HG02840 (cell line): ENCODE measurements at regions not wholly inside any gene's neighbourhood (a gene's known extent, or its start where the extent isn't known, plus 50 kb on each side); places are given as distances from the start of the nearest gene placed in this dataset.
"Not testable (repeated sequence)": the region's sequence is repeated elsewhere in the genome, so short reads cannot be mapped to it uniquely, and the experiment has no call there.

Source experiments
- ATAC-seq: cut with Tn5 transposase; IDR thresholded peaks from one replicate; pipeline ENCODE4 v1.9.1; 2021; ENCODE audit warnings: mild to moderate bottlenecking, moderate library complexity, moderate number of reproducible peaks; ENCODE audit not compliant: unreplicated experiment, low FRiP score

DNA sequence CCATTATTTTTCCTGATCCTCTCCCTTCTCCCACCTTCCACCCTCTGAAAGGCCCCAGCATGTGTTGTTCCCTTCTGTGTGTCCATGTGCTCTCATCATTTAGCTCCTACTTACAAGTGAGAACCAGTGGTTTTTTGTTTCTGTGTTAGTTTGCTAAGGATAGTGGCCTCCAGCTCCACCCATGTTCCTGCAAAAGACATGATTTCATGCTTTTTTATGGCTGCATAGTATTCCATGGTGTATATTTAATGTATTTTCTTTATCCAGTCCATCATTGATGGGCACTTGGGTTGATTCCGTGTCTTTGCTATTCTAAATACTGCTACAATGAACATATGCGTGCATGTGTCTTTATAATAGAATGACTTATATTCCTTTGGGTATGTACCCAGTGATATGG is 89.4 kb upstream of the C1orf174 start:
- ATAC-seq: no peak

- no peak for ATAC-seq
These were observed 92.1 kb upstream of the C1orf174 start for GRCh38 chr1:3992103-3992556.

GRCh38 chr1:3992746-3993145 is 92.7 kb upstream of the C1orf174 start:
- ATAC-seq: no peak

GRCh38 chr1:3993619-3994375 is 93.7 kb upstream of the C1orf174 start:
- no peak for ATAC-seq

DNA sequence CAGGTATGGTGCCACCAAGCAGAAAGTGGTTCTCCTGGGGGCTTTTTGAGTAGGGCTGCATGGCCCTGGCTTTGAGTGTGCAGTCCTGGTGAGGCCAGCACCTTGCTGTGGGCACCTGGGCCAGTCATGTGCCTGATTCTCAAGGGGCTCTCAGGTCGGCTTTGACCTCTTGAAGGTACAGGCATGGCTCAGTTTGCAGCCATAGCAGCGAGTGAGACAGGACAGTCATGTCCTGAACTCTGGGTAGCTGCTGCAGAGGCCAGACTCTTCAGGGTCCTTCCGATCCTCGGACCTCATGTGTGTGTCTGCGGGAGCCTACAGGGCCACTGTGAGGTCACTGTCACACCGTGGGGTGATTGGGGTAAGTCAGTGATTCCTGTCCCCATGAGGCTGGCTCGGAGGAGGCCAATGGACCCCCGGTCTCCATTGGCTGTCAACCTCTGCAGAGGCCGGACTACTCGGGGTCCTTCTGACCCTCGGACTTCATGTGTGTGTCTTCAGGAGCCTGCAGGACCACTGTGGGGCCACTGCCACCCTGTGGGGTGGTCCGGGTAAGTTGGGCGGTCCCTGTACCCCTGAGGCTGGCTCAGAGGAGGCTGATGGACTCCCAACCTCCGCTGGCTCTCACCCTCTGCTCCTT is 95.2 kb upstream of the C1orf174 start:
- ATAC-seq: no peak

DNA sequence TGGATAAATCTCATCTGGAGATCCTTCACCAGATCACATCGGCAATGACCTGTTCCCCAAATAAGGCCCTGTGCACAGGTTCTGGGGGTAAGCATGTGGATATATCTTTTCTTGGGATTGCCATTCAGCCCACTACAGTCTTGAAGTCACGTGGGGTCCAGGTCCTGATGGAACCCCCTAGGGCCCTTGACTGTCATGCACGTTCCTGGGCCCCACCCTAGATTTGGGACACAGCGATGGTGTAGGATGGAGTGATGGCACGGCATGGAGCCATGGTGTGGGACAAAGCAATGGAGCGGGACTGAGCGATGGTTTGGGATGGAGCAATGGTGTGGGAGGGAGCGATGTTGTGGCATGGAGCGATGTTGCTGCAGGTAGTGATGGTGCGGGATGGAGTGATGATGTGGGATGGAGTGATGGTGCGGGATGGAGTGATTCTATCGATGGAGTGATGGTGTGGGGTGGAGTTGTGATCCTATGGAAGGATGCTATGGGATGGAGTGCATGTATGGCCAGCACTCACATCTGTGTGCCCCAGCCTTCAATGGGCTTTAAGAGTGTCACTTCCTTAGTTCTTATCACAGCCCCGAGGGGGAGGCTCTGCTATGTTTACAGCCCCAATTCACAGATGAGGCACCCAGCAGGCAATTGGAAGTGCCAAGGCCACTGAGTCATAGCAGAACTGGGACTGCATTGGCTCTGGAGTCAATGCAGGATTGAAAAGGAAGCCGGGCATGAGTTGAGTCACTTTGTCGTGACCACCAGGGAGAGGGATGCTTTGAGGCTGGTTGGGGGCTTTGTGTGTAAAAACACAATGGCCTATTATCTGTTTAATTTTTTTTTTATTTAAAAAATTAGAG is 97.0 kb upstream of the C1orf174 start:
- no peak for ATAC-seq

DNA sequence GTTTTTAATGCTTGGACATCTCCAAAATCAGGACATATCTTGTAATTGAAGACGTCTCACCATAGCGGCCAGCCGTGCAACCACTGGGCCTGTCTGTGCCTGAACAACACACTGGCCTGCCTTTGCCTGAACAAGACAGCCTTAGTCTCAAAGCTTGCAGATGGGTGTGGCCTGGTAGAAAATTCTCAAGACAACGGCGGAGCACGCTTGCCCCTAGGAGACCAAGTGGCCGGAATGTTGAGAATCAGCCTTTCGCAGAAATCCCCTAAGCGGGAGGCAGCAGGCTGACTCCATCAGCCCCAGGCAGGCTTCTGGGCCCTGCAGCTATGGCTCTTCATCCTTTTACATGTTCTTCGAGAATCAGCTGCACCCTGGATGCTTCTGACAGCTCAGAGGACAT is 98.0 kb upstream of the C1orf174 start:
- no peak for ATAC-seq

- not testable (repeated sequence) for ATAC-seq
These were observed 99.4 kb upstream of the C1orf174 start for GRCh38 chr1:3999514-3999913.

GRCh38 chr1:3999941-4000735 is 100.1 kb upstream of the C1orf174 start:
- ATAC-seq: no peak

- ATAC-seq: no peak
These were observed 100.8 kb upstream of the C1orf174 start for GRCh38 chr1:4000811-4001251.

DNA sequence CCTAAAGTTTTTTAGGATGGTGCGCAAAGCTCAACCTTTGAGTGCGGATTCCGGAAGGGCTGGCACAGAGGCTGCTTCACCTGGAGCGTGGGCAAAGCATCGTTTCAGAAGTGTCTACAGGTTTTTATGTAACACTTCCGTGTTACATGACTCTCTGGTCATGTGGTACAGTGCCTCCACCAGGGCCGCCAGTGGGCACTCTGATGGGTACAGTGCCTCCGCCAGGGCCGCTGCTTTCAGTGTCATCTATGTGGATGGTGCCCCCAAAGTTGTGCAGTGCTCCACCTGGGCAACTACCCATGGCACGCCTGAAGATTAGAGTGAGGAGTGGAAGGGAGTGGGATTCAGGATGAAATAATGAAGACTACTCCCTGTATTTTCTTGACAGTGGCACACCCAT is 101.4 kb upstream of the C1orf174 start:
- no peak for ATAC-seq

DNA sequence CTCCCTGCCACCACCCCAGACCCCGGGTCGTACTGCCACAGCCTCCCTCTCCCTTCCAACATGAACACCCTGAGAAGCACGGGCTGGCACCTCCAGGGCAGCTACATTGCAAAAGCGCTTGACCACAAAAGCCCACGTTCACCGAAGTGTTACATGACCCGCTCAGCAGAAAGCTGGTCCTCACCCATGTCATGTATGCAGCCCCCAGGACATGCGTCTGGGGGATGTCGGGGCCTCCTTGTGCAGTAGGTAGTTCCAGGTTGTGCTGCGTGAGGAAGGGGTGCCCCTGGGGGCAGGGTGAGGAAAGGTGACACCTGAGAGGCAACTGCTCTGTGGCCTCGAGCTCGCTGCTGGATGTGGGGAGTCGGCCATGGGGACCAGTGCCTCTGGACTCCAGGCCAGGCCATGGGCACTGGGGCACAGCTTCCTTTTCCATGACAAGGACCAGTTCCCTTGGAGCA is 102.0 kb upstream of the C1orf174 start:
- ATAC-seq: no peak

- no peak for ATAC-seq
These were observed 102.7 kb upstream of the C1orf174 start for GRCh38 chr1:4002741-4003140.

DNA sequence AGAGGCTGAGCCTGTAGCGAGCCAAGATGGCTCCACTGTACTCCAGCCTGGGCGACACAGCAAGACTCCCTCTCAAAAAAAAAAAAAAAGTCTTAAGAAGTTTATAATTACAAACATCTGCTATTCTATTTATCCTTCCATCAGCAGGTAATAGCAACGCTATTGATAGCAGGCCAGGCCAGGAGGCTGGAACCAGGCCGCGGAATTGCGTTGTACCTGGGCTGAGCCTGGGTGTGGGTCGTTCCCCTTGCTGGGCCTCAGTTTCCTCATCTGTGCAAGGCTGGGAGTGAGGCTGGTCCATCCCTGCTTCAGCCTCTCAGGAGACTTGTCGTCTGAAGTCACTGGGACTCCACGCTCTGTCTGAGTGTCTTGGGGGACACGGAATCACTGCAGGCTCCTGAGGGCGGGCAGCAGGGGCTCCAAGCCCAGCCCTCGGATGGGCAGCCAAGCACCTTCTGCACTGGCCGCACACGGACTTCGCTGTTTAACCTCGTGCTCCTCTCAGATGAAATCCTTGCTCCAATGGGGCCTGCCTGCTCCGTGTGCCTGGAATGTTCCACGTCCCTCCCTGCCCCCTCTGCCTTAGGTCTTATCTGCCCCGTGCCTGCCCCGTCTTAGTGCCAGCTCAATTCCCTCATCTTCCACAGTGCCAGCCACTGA is 103.9 kb upstream of the C1orf174 start:
- ATAC-seq: no peak

DNA sequence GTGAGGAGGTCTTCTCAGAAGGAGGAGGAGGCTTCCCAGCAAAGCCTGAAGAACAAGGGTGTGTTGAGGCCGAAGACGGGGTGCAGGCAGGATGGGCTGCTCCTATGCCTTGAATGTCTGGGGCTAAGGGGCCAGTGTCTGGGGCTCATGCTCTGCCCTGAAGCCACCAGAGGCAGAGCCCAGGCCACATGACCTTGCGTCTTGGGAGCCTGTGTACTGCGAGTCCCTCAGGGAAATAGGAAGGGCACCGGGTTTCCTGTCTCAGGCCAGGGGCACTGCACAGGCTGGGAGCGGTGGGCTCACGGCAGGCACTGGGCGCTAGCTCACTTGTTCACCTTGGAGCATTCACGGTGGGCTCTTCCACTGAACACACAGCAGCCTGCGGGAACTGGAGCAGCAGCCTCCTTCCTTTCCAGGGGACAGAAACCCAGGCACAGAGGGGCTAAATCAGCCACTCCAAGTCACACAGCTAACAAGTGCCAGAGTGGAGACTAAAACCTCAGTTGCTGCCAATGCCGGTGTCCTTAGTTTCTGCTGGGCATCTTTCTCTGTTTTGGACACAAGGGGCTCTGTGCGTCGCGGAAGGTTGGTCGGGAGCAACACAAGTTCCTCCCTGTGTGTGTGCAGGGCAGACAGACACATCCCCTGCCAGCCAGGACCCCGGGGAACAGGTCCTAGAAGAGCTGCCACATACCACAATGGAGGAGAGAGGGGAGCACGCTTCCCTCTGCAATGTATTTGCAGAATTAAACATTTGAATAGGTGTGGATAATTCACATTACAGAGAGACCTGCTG is 104.8 kb upstream of the C1orf174 start:
- ATAC-seq: no peak

GRCh38 chr1:4005431-4005830 is 105.4 kb upstream of the C1orf174 start:
- ATAC-seq: no peak

DNA sequence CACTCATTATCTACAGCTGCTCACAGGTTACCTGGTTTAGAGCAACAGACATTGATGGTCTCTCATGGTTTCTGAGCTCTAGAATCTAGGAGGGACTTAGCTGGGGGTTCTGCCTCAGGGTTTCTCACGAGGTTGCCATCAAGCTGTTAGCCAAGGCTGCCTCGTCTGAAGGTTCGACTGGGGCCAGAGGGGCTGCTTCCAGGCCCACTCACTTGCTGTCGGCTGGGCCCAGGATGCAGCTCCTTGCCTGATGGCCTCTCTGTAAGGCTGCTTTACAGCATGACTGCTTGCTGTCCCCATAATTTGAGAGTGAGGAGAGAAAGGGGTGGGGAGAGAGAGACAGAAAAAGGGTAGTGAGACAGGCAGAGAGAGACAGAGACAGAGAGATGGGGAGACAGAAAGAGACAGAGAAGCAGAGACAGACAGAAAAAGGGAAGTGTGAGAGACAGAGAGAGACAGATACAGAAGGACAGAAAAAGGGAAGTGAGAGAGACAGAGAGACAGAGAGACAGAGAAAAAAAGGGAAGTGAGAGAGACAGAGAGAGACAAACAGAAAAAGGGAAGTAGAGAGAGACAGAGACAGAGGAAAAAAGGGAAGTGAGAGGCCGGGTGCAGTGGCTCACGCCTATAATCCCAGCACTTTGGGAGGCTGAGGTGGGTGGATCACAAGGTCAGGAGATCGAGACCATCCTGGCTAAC is 106.8 kb upstream of the C1orf174 start:
- ATAC-seq: no peak

DNA sequence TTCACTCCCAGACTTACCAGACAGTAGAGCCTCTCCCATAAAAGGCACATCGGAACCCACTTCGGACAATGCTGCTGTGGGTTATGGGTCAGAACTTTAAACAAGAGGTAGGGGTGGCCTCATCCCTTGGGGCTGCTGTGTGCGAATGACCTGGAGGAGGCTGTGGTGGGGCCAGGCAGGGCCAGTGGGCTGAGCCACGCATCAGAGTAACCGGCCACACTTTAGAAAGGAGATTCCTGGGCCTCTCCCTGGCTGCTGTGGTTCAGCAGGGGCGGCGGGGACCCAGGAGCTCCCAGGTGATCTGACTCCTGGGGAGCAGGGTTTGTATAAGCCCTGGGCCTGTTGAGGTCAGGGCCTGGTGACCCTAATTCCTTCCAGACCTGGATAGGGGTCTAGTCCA is 110.2 kb upstream of the C1orf174 start:
- ATAC-seq: no peak
